HG03139 (cell line): ENCODE measurements at regions not wholly inside any gene's neighbourhood (a gene's known extent, or its start where the extent isn't known, plus 50 kb on each side); places are given as distances from the start of the nearest gene placed in this dataset.
"Not testable (repeated sequence)": the region's sequence is repeated elsewhere in the genome, so short reads cannot be mapped to it uniquely, and the experiment has no call there.

Experiments used
- ATAC-seq: cut with Tn5 transposase; IDR thresholded peaks from one replicate; pipeline ENCODE4 v1.9.1; 2021; ENCODE audit not compliant: unreplicated experiment

- ATAC-seq = not testable (repeated sequence)
Measured at GRCh38 chrY:7320171-7320570, 408.6 kb upstream of the AMELY start.

GRCh38 chrY:7318122-7318521 is 406.6 kb upstream of the AMELY start:
- no peak for ATAC-seq

- ATAC-seq = no peak
Measured at GRCh38 chrY:7317571-7317970, 406.0 kb upstream of the AMELY start.

GRCh38 chrY:7310482-7311269 is 399.1 kb upstream of the AMELY start:
- ATAC-seq = no peak

GRCh38 chrY:7308816-7309215 is 397.3 kb upstream of the AMELY start:
- ATAC-seq = no peak

- ATAC-seq = no peak
Measured at GRCh38 chrY:7302306-7302705, 390.8 kb upstream of the AMELY start.

DNA sequence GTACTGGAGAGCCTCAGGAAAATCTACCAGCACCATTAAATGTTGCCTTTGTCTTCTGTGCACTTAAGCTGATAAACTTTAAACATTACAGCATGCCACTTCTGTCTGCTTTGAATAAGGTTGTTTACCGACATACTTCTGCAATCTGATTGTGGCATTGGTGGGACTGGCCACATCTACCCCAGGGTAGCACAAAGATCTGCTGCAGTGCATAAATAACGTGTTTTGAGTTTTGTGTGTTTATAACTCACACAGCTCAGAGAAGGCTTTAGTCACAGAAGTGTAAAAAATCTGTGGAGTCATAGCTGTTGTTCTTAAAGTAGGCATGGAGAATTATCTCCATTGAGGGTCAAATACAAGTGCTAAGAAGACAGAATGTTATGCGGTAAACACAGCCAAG is 388.4 kb upstream of the AMELY start:
- no peak for ATAC-seq

DNA sequence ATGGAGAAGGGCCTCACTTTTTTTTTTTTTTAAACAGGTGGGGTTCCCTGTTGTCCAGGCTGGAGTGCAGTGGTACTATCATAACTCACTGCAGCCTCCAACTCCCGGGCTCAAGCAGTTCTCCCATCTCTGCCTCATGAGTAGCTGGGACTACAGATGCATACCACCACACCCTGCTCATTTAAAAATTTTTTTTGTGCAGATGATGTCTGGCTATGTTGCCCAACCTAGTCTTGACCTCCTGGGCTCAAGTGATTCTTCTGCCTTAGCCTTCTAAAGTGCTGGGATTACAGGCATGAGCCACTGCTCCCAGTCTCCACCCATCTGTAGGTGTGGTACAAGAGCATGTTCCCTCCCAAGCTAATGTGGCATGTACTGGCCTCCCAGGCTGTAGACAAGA is 380.6 kb upstream of the AMELY start:
- no peak for ATAC-seq

DNA sequence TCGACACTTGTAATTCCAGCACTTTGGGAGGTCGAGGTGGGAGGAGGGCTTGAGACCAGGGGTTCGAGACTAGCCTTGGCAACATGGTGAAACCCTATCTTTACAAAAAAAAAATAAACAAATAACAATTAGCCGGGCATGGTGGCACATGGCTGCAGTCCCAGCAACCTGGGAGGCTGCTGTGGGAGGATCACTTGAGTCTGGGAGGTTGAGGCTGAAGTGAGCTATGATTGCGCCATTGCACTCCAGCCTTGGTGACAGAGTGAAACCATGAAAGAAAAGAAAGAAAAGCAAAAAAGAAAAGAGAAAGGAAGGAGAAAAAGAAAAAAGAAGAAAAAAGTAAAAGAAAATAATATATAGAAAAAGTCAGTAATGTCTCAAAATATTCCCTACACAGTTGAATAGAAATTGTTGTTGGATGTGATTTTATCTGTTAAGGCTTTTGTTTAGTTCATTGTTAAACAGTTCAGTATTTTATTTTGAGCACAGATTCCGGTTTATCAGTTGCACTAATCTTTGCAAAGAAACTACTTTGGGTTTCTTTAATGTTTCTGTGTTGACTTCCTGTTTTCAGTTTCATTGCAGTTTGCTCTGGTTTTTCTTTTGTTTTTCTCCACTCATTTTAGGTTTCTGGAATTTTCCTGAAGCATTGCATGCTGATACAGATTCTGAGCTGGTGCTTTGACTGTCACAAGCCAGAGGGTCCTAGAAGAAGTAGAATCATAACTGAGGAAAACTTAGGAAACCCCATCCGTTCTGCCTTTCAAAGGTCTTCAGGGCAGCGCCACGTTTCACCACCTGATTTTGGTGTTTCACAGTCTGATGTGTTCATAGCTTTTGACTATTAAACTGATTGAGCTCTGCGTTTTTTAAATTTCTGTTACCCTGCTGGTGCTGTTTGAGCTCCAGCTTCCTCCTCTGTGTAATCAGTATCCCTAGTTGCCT is 378.6 kb upstream of the AMELY start:
- ATAC-seq = peak; percentile 78

GRCh38 chrY:7288611-7289010 is 377.1 kb upstream of the AMELY start:
- no peak for ATAC-seq

DNA sequence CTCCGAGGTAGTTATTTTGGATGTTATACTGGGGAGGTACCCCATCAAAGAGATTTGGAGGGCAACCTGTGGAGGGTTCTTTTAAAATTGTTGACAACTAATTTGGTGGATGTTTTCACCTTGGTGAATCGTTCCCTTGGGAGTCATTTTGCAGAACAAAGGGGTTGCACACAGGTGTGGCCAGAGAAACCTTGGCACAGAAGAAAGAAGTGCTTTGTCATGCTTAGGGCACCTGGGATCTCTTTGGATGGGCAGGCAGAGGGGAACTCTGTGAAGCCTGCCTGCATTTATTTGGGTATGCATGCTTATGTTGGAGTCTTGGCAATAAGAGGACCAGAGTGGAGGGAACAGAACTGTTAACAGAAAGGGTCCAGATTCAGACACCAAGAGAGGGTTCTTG is 376.4 kb upstream of the AMELY start:
- not testable (repeated sequence) for ATAC-seq

- ATAC-seq = no peak
Measured at GRCh38 chrY:7285388-7285787, 373.8 kb upstream of the AMELY start.

GRCh38 chrY:7283001-7283400 is 371.4 kb upstream of the AMELY start:
- no peak for ATAC-seq

GRCh38 chrY:7280151-7280740 is 368.7 kb upstream of the AMELY start:
- not testable (repeated sequence) for ATAC-seq

DNA sequence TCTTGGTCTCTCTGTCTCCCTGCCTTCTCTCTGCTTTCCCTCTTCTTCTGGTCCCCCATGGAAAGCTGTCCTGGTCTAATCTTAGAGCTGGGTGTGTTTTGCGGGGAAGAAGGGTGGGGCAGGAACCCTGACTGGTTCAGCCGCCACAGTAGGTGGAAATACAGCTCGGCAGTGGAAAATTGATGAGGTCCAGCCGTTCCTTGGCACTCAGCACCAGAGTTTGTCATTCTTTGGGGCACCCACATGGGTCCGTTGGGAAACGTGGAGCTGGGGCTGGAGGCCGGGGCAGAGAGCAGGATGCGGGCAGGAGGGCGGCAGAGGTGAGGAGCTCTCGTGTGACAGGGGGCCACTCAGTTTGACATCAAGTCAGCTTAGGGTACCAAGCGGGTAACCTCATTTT is 364.2 kb upstream of the AMELY start:
- no peak for ATAC-seq

- ATAC-seq = no peak
Measured at GRCh38 chrY:7275014-7275413, 363.5 kb upstream of the AMELY start.

GRCh38 chrY:7274369-7274913 is 362.9 kb upstream of the AMELY start:
- ATAC-seq = peak; percentile 13

DNA sequence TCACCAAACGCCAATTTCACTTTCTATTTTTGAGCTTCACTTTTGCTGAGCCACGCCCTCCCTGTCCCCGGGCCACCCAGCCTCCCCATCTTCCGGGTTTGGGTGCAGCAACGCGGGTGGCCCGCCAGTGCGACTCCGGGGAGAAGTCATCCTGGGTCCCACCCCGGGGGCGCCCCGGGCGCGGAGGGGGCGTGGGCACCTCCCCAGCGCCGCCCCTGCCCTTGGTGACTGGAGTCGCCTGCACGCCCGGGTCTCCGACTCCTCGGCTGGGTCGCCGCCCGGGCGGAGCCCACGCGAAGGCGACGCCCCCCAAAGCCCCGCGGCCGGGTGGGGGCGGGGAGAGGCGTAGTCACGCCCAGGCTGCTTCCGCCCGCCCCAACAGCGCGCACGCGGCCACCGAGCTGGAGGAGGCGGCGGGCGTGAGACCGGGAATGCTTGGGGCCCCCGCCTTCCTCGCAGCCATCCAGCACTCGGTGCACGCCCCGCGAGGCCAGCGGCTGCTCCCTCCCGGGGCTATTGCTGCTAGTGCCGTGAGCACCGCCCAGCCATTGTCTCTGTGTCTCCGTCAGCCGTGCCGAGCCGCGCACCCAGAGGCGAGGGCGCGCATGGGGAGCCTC is 362.1 kb upstream of the AMELY start:
- peak; percentile 69 for ATAC-seq

GRCh38 chrY:7272556-7273195 is 361.1 kb upstream of the AMELY start:
- peak; percentile 24 for ATAC-seq

DNA sequence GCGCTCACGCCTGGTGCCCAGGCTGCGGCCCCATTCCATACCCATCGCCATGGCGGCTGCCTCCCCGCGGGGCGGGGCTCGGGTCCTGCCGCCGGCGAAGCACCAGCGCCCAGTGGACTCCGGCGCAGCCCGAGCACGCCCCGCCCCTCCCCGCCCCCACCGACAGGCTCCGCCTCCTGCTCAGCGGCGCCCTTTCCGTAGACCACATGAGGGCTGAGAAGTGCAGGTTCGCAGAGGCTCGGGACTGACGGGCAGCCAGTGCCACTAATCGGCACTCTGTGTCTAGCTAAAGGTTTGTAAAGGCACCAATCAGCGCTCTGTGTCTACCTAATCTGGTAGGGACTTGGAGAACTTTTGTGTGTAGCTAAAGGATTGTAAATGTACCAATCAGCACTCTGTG is 352.2 kb upstream of the AMELY start:
- ATAC-seq = no peak
